Daoy (cell line): ENCODE measurements at regions not wholly inside any gene's neighbourhood (a gene's known extent, or its start where the extent isn't known, plus 50 kb on each side); places are given as distances from the start of the nearest gene placed in this dataset.
A peak's percentile ranks its signal among the peaks of the same experiment; 100 is the strongest.

Source experiments
- DNase-seq: peaks from one replicate; pipeline ENCODE4 v3.0.0-alpha.2; 2015; ENCODE audit warnings: low read depth

GRCh38 chr2:123095219-123095835 is 929.8 kb upstream of the CNTNAP5 start:
- no peak for DNase-seq

- DNase-seq = no peak
Measured at GRCh38 chr2:123098619-123099018, 926.5 kb upstream of the CNTNAP5 start.

- DNase-seq = no peak
Measured at GRCh38 chr2:123101434-123101833, 923.7 kb upstream of the CNTNAP5 start.

- DNase-seq = no peak
Measured at GRCh38 chr2:123103902-123104301, 921.2 kb upstream of the CNTNAP5 start.

- no peak for DNase-seq
Measured at GRCh38 chr2:123116595-123116994, 908.5 kb upstream of the CNTNAP5 start.

- no peak for DNase-seq
Measured at GRCh38 chr2:123127236-123127635, 897.9 kb upstream of the CNTNAP5 start.

GRCh38 chr2:123128951-123129350 is 896.1 kb upstream of the CNTNAP5 start:
- DNase-seq = no peak

GRCh38 chr2:123136419-123136818 is 888.7 kb upstream of the CNTNAP5 start:
- no peak for DNase-seq

- DNase-seq = no peak
Measured at GRCh38 chr2:123144082-123144481, 881.0 kb upstream of the CNTNAP5 start.

- DNase-seq = no peak
Measured at GRCh38 chr2:123153041-123153440, 872.0 kb upstream of the CNTNAP5 start.

- no peak for DNase-seq
Measured at GRCh38 chr2:123154195-123154594, 870.9 kb upstream of the CNTNAP5 start.

- DNase-seq = no peak
Measured at GRCh38 chr2:123157016-123157415, 868.1 kb upstream of the CNTNAP5 start.

GRCh38 chr2:123162400-123163016 is 862.6 kb upstream of the CNTNAP5 start:
- no peak for DNase-seq

- no peak for DNase-seq
Measured at GRCh38 chr2:123163398-123163797, 861.7 kb upstream of the CNTNAP5 start.

- no peak for DNase-seq
Measured at GRCh38 chr2:123164216-123164615, 860.9 kb upstream of the CNTNAP5 start.

GRCh38 chr2:123165616-123166015 is 859.5 kb upstream of the CNTNAP5 start:
- DNase-seq = peak; percentile 15

GRCh38 chr2:123179526-123179925 is 845.6 kb upstream of the CNTNAP5 start:
- peak; percentile 26 for DNase-seq

- DNase-seq = no peak
Measured at GRCh38 chr2:123195957-123196356, 829.1 kb upstream of the CNTNAP5 start.

- no peak for DNase-seq
Measured at GRCh38 chr2:123200035-123200434, 825.1 kb upstream of the CNTNAP5 start.

- no peak for DNase-seq
Measured at GRCh38 chr2:123207245-123207644, 817.8 kb upstream of the CNTNAP5 start.

GRCh38 chr2:123209202-123209601 is 815.9 kb upstream of the CNTNAP5 start:
- DNase-seq = no peak

GRCh38 chr2:123211181-123211580 is 813.9 kb upstream of the CNTNAP5 start:
- no peak for DNase-seq

- no peak for DNase-seq
Measured at GRCh38 chr2:123245156-123245555, 779.9 kb upstream of the CNTNAP5 start.
